ENCODE measurements at regions not wholly inside any gene's neighbourhood (a gene's known extent, or its start where the extent isn't known, plus 50 kb on each side); places are given as distances from the start of the nearest gene placed in this dataset.

GRCh38 chr11:32221476-32222032 lies 130.7 kb downstream of the RCN1 start:
- H3K27me3 Mint-ChIP-seq (ENCODE audit: low read depth) = no peaks in the 10 kb centered on the region
- no peaks in the 10 kb centered on the region for H3K4me1 Mint-ChIP-seq (ENCODE audit: low read depth)
- H3K9me3 Mint-ChIP-seq = no peaks in the 10 kb centered on the region
- H3K27ac Mint-ChIP-seq = no peak overlapping the region
- no peak overlapping the region for H3K4me3 Mint-ChIP-seq
- H3K36me3 Mint-ChIP-seq (ENCODE audit: low read depth) = no peaks in the 10 kb centered on the region
- no peak for DNase-seq (ENCODE audit: low spot score)

DNA sequence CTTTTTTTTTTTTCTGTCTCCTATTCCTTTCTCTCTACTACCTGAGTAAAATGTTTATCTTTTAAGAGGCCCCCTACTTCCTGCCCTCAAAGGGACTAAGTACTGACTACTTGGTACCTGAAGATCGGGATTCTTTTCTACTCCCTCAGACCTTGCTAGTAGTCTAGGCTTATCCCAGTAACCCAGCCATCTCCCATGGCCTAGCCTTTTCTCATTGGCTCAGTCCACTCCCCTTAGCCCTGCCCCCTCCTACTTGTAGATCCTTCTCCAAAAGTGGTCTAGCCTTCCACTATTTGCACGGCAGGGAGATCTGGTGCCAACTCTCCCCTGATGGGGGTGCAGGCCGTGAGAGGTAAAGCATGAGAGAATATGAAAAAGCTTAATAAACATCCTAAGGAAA lies 133.7 kb downstream of the RCN1 start:
- Mint-ChIP-seq H3K36me3 (ENCODE audit: low read depth) (no peaks in the 10 kb centered on the region), H3K27me3 (ENCODE audit: low read depth) (no peaks in the 10 kb centered on the region), H3K4me3 (no peak overlapping the region), H3K4me1 (ENCODE audit: low read depth) (no peaks in the 10 kb centered on the region), H3K27ac (no peak overlapping the region), H3K9me3 (no peaks in the 10 kb centered on the region)
- DNase-seq (ENCODE audit: low spot score) = no peak

DNA sequence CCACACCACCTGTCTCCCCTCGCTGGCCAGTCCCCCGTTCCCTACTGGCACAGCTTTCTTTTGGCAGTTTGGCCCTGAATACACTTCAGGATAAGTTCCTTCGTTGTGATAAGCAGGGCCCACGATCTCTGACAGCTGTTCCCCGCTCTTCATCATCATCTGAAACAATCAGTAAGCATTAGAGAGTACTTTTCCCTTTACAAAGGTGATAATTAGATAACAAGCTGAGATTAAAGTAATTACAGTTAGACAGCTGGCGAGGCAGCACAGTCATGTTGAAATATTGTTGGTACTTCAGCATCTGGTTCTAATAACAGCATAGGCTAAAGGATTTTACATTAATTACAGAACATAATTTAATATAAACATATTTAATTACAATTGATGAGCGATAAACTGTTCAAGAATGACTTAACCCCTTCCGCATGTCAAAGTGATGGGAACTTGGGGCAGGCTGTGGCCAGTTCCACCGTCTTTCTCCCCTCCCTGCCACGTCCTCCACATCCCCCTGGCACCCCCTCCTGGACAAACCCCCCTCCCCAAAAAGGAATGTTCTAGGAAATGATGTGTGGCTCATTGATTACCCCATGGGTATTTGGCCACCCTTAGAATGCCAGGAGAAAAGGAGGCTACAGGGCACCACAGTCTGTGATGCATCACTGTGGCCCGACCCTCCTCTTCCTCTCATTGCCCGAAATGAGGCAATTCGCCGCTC lies 134.9 kb downstream of the RCN1 start:
- H3K27ac Mint-ChIP-seq = no peak overlapping the region
- no peaks in the 10 kb centered on the region for H3K36me3 Mint-ChIP-seq (ENCODE audit: low read depth)
- H3K9me3 Mint-ChIP-seq = no peaks in the 10 kb centered on the region
- no peak for DNase-seq (ENCODE audit: low spot score)
- peaks cover 2% of the 10 kb centered on the region for H3K27me3 Mint-ChIP-seq (ENCODE audit: low read depth)
- no peak overlapping the region for H3K4me3 Mint-ChIP-seq
- no peaks in the 10 kb centered on the region for H3K4me1 Mint-ChIP-seq (ENCODE audit: low read depth)

GRCh38 chr11:32226480-32226879 lies 135.6 kb downstream of the RCN1 start:
- Mint-ChIP-seq H3K27me3 (ENCODE audit: low read depth) (peaks cover 2% of the 10 kb centered on the region), H3K36me3 (ENCODE audit: low read depth) (no peaks in the 10 kb centered on the region), H3K4me1 (ENCODE audit: low read depth) (no peaks in the 10 kb centered on the region), H3K27ac (no peak overlapping the region), H3K4me3 (no peak overlapping the region), H3K9me3 (no peaks in the 10 kb centered on the region)
- no peak for DNase-seq (ENCODE audit: low spot score)

GRCh38 chr11:32229576-32230240 lies 138.8 kb downstream of the RCN1 start:
- no peaks in the 10 kb centered on the region for H3K36me3 Mint-ChIP-seq (ENCODE audit: low read depth)
- DNase-seq (ENCODE audit: low spot score) = no peak
- no peak overlapping the region for H3K4me3 Mint-ChIP-seq
- peaks cover 6% of the 10 kb centered on the region for H3K27me3 Mint-ChIP-seq (ENCODE audit: low read depth)
- no peak overlapping the region for H3K27ac Mint-ChIP-seq
- no peaks in the 10 kb centered on the region for H3K9me3 Mint-ChIP-seq
- no peaks in the 10 kb centered on the region for H3K4me1 Mint-ChIP-seq (ENCODE audit: low read depth)

DNA sequence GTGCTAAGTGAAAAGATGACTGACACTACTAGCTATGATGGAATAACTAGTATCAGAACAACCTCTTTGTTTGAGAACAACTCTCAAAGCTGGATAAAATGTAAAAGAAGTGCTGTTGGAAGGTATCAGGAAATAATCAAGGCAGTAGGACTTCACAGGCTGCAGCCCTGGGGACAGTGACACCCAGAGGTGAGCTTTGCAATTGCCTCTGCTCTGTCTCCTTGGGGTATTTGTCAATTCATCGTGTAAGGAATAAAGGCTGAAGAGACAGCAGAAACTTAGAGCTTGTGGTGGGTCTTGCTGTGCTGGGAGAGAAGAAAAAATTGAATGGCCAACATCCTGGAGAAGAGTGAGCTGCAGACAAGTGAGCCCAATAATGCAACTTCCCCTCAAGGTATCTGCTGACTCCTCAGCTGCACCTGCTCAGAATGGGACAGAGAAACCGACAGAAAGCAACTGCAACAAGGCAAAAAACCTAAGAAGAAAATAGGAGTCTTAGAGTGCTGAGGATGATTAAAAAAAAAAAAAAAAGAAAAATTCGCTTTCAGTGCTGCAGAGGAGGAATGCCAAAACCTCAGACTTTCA lies 141.1 kb downstream of the RCN1 start:
- Mint-ChIP-seq H3K27me3 (ENCODE audit: low read depth) (peaks cover 8% of the 10 kb centered on the region), H3K36me3 (ENCODE audit: low read depth) (no peaks in the 10 kb centered on the region), H3K4me1 (ENCODE audit: low read depth) (no peaks in the 10 kb centered on the region), H3K9me3 (no peaks in the 10 kb centered on the region), H3K4me3 (no peak overlapping the region), H3K27ac (no peak overlapping the region)
- peak; percentile 6 for DNase-seq (ENCODE audit: low spot score)

GRCh38 chr11:32232516-32232915 lies 141.6 kb downstream of the RCN1 start:
- peaks cover 8% of the 10 kb centered on the region for H3K27me3 Mint-ChIP-seq (ENCODE audit: low read depth)

DNA sequence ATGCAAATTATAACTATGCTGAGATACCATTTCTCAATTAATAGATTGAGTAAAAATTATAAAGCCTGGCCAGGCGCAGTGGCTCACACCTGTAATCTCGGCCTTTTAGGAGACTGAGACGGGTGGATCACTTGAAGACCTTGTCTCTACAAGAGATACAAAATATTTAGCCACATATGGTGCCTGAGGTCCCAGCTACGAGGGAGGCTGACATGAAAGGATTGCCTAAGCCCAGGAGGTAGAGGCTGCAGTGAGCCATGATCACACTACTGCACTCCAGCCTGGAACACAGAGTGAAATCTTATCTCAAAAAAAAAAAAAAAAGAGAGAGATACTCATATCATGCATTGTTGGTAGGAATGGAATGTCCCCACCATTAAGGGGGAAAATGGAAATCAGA lies 142.4 kb downstream of the RCN1 start:
- H3K27ac Mint-ChIP-seq = no peak overlapping the region
- DNase-seq (ENCODE audit: low spot score) = no peak
- H3K36me3 Mint-ChIP-seq (ENCODE audit: low read depth) = no peaks in the 10 kb centered on the region
- no peak overlapping the region for H3K4me3 Mint-ChIP-seq
- H3K4me1 Mint-ChIP-seq (ENCODE audit: low read depth) = no peaks in the 10 kb centered on the region
- H3K27me3 Mint-ChIP-seq (ENCODE audit: low read depth) = peaks cover 8% of the 10 kb centered on the region
- no peaks in the 10 kb centered on the region for H3K9me3 Mint-ChIP-seq

More at GRCh38 chr11:32232516-32232915, 141.6 kb downstream of the RCN1 start:
- H3K4me1 Mint-ChIP-seq (ENCODE audit: low read depth) = no peaks in the 10 kb centered on the region
- no peak overlapping the region for H3K27ac Mint-ChIP-seq
- H3K4me3 Mint-ChIP-seq = no peak overlapping the region
- no peaks in the 10 kb centered on the region for H3K36me3 Mint-ChIP-seq (ENCODE audit: low read depth)
- H3K9me3 Mint-ChIP-seq = no peaks in the 10 kb centered on the region
- DNase-seq (ENCODE audit: low spot score) = no peak

DNA sequence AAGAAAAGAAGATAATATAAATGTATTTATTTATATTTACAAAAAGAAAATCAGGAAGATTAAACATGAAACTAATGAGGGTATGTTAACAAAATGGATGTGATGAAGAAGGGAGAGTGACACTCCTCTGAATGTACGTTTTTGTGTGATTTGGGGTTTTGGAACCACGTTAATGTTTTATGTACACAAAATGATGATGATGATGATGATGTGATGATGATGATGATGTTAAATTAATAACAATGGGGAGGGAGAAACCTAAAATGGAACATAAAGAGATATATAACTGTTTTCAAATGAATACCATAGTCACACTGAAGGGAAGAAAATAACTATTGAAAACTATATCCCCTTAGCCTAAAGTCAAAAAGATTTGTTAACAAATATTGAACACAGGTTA lies 143.1 kb downstream of the RCN1 start:
- DNase-seq (ENCODE audit: low spot score) = no peak
- Mint-ChIP-seq H3K27ac (no peak overlapping the region), H3K36me3 (ENCODE audit: low read depth) (no peaks in the 10 kb centered on the region), H3K9me3 (no peaks in the 10 kb centered on the region), H3K4me3 (no peak overlapping the region), H3K4me1 (ENCODE audit: low read depth) (no peaks in the 10 kb centered on the region), H3K27me3 (ENCODE audit: low read depth) (peaks cover 10% of the 10 kb centered on the region)

DNA sequence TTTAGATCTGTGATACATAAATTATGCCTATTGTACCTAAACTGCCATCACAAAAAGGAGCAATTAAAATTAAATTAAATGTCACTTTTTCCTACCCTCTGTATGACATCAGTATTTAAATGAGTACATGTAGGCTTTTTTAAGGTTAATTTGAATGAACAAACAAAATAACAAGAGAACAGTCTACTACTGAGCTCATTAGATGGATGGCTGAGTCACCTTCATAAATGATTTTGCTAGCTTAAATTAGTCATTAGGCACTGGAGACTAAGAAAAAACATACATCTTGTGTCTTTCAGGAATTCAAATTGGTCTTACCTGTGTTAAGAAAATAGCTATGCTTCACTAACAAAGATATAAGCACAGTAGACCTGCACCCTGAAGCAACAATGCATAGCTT lies 153.6 kb downstream of the RCN1 start:
- Mint-ChIP-seq H3K9me3 (no peaks in the 10 kb centered on the region), H3K4me3 (no peak overlapping the region), H3K36me3 (ENCODE audit: low read depth) (no peaks in the 10 kb centered on the region), H3K27me3 (ENCODE audit: low read depth) (no peaks in the 10 kb centered on the region), H3K27ac (no peak overlapping the region), H3K4me1 (ENCODE audit: low read depth) (no peaks in the 10 kb centered on the region)
- DNase-seq (ENCODE audit: low spot score) = no peak

GRCh38 chr11:32253706-32254105 lies 162.8 kb downstream of the RCN1 start:
- H3K36me3 Mint-ChIP-seq (ENCODE audit: low read depth) = no peaks in the 10 kb centered on the region

DNA sequence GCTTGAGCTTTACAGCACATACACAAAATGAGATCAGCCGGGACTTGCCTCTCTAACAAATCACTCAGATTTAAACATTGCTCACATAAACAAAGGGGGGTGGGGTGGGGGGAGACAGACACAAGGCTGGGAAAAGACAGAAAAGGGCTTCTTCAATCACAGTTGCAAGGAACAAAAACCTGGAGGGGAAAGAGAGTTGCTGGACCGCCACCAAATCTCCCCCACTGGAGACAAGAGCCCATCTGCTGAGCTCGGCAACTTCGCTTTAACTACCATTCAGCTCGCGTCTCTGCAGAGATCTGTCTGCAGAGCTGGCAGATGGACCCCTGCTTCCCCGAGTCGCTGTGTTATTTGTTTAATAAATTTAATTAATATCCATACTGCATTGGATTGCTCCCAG lies 165.0 kb downstream of the RCN1 start:
- Mint-ChIP-seq H3K36me3 (ENCODE audit: low read depth) (no peaks in the 10 kb centered on the region), H3K27me3 (ENCODE audit: low read depth) (no peaks in the 10 kb centered on the region), H3K9me3 (no peaks in the 10 kb centered on the region), H3K4me1 (ENCODE audit: low read depth) (no peaks in the 10 kb centered on the region), H3K27ac (no peak overlapping the region), H3K4me3 (no peak overlapping the region)
- no peak for DNase-seq (ENCODE audit: low spot score)

More at GRCh38 chr11:32253706-32254105, 162.8 kb downstream of the RCN1 start:
- Mint-ChIP-seq H3K9me3 (no peaks in the 10 kb centered on the region), H3K4me1 (ENCODE audit: low read depth) (no peaks in the 10 kb centered on the region), H3K4me3 (no peak overlapping the region), H3K27ac (no peak overlapping the region), H3K27me3 (ENCODE audit: low read depth) (no peaks in the 10 kb centered on the region)
- DNase-seq (ENCODE audit: low spot score) = no peak

- H3K36me3 Mint-ChIP-seq (ENCODE audit: low read depth) = no peaks in the 10 kb centered on the region
- no peaks in the 10 kb centered on the region for H3K27me3 Mint-ChIP-seq (ENCODE audit: low read depth)
- DNase-seq (ENCODE audit: low spot score) = no peak
- no peaks in the 10 kb centered on the region for H3K4me1 Mint-ChIP-seq (ENCODE audit: low read depth)
- H3K4me3 Mint-ChIP-seq = no peak overlapping the region
- no peaks in the 10 kb centered on the region for H3K9me3 Mint-ChIP-seq
- H3K27ac Mint-ChIP-seq = no peak overlapping the region
Measured at GRCh38 chr11:32256466-32256865, 165.6 kb downstream of the RCN1 start.

DNA sequence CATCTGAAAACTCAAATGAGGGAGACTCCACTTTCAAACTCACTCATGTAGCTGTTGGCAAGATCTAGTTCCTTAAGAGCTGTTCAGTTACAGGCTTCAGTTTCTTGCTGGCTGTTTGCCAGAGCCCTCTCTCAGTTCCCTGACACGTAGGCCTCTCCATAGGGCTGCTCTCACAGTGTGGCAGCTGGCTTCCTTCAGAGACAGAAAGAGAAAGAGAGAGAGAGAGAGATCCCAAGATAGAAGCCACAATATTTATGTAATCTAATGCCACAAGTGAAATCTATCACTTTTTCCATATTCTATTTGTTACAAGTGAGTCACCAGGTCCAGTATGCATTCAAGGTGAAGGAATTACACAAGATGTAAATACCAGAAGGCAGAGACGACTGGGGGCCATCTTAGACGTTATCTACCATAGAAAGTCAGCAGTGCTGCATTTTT lies 168.8 kb downstream of the RCN1 start:
- Mint-ChIP-seq H3K9me3 (no peaks in the 10 kb centered on the region), H3K36me3 (ENCODE audit: low read depth) (no peaks in the 10 kb centered on the region), H3K4me1 (ENCODE audit: low read depth) (no peaks in the 10 kb centered on the region), H3K27ac (no peak overlapping the region), H3K27me3 (ENCODE audit: low read depth) (no peaks in the 10 kb centered on the region), H3K4me3 (no peak overlapping the region)
- DNase-seq (ENCODE audit: low spot score) = peak; percentile 6
